B cell (primary cell): ENCODE measurements at regions not wholly inside any gene's neighbourhood (a gene's known extent, or its start where the extent isn't known, plus 50 kb on each side); places are given as distances from the start of the nearest gene placed in this dataset.

Experiments used
- ATAC-seq: fragments of 200-7000 bp; cut with Tn5 transposase; one replicate; pipeline ENCODE4 v1.10.0; 2021; ENCODE audit warnings: low read depth, mild to moderate bottlenecking, moderate number of reproducible peaks, moderate library complexity
- CTCF ChIA-PET: fragments of 350-600 bp; sonication (Branson Sonifier 250); formaldehyde crosslinking; loops from one replicate; lab custom pipeline; 2021; ENCODE audit warnings: antibody characterized with exemption, inconsistent platforms; lab: Charles Lee
- POLR2A ChIA-PET: fragments of 350-600 bp; sonication (Branson Sonifier 250); formaldehyde crosslinking; loops from one replicate; lab custom pipeline; 2021; ENCODE audit warnings: antibody characterized with exemption; lab: Charles Lee
- DNase-seq: peaks from one replicate; pipeline ENCODE4 v3.0.0; 2013
- H2AFZ ChIP-seq: 2 replicates; pipeline ENCODE4 v1.6.1; 2012; ENCODE audit warnings: mild to moderate bottlenecking, low read depth, low read length; ENCODE audit not compliant: insufficient read depth, poor library complexity, severe bottlenecking
- H3K27ac ChIP-seq, 2 donors: 1 replicate in 1 of 2; 2 replicates in 1 of 2; pipeline ENCODE4 v1.5.1; 2012 to 2013; ENCODE audit warnings: low read length in 2 of 2, mild to moderate bottlenecking in 2 of 2, moderate library complexity in 1 of 2
- H3K27me3 ChIP-seq, 4 experiments: fragments of 200-600 bp in 1 of 4; sonication (generic) in 1 of 4; replicated peaks in 1 of 4; 1 replicate in 2 of 4; 2 replicates in 2 of 4; pipeline versions ENCODE4 v1.6.1 to v1.7.0; 2013 to 2016; ENCODE audit warnings: low read length in 3 of 4, mild to moderate bottlenecking in 2 of 4, mixed read lengths in 1 of 4, moderate library complexity in 1 of 4; ENCODE audit not compliant: insufficient read depth in 4 of 4, control insufficient read depth in 3 of 4; ENCODE audit errors: control extremely low read depth in 1 of 4
- H3K36me3 ChIP-seq, 2 experiments: replicated peaks in 1 of 2; 1 replicate in 1 of 2; 2 replicates in 1 of 2; pipeline versions ENCODE4 v1.6.1 to v1.7.1; 2013; ENCODE audit warnings: low read length in 1 of 2; ENCODE audit not compliant: insufficient read depth in 2 of 2, control insufficient read depth in 1 of 2; ENCODE audit errors: control extremely low read depth in 1 of 2, extremely low read depth in 1 of 2
- H3K4me1 ChIP-seq, 2 donors: fragments of 200-600 bp in 1 of 2; sonication (generic) in 1 of 2; 1 replicate in 1 of 2; 2 replicates in 1 of 2; pipeline versions ENCODE4 v1.5.1 to v1.6.1; 2013 to 2017; ENCODE audit warnings: low read length in 2 of 2; ENCODE audit not compliant: control insufficient read depth in 2 of 2, insufficient read depth in 2 of 2
- H3K4me2 ChIP-seq: replicated peaks from 2 replicates; pipeline ENCODE3; 2012; ENCODE audit warnings: mild to moderate bottlenecking, low read depth, low read length; ENCODE audit not compliant: poor library complexity, severe bottlenecking
- H3K4me3 ChIP-seq, 5 experiments: fragments of 200-600 bp in 1 of 5; sonication (generic) in 1 of 5; 1 replicate in 3 of 5; 2 replicates in 2 of 5; pipeline versions ENCODE4 v1.5.1 to v1.7.0; 2011 to 2016; ENCODE audit warnings: low read length in 4 of 5, mild to moderate bottlenecking in 4 of 5, low read depth in 2 of 5, control low read depth in 1 of 5, moderate library complexity in 1 of 5; ENCODE audit not compliant: insufficient read depth in 1 of 5; ENCODE audit errors: control extremely low read depth in 1 of 5, extremely low read depth in 1 of 5
- H3K79me2 ChIP-seq: fragments of 200-600 bp; sonication (generic); one replicate; pipeline ENCODE4 v1.6.0; 2016; ENCODE audit warnings: low read length; ENCODE audit not compliant: control insufficient read depth, insufficient read depth
- H3K9ac ChIP-seq: fragments of 200-600 bp; sonication (generic); 2 replicates; pipeline ENCODE4 v1.6.1; 2017; ENCODE audit warnings: mild to moderate bottlenecking, low read length, moderate library complexity
- H3K9me3 ChIP-seq, 3 donors: one replicate each; pipeline versions ENCODE4 v1.6.1 to v1.7.1; 2013; ENCODE audit warnings: low read length in 2 of 3; ENCODE audit not compliant: control insufficient read depth in 2 of 3, insufficient read depth in 1 of 3; ENCODE audit errors: control extremely low read depth in 1 of 3
- H4K20me1 ChIP-seq: 2 replicates; pipeline ENCODE4 v1.6.0; 2012; ENCODE audit warnings: mild to moderate bottlenecking, low read length; ENCODE audit not compliant: insufficient read depth, control insufficient read depth, poor library complexity, severe bottlenecking
- H3K27ac Mint-ChIP-seq: one replicate; pipeline ENCODE4 v1.8.0; 2021; ENCODE audit warnings: mixed read lengths
- H3K27me3 Mint-ChIP-seq: one replicate; pipeline ENCODE4 v1.8.0; 2021; ENCODE audit warnings: mixed read lengths
- H3K4me1 Mint-ChIP-seq: one replicate; pipeline ENCODE4 v1.8.0; 2021; ENCODE audit warnings: mixed read lengths
- H3K4me3 Mint-ChIP-seq: one replicate; pipeline ENCODE4 v1.8.0; 2021; ENCODE audit warnings: mixed read lengths
- H3K9me3 Mint-ChIP-seq: one replicate; pipeline ENCODE4 v1.8.0; 2022; ENCODE audit warnings: mixed read lengths; ENCODE audit not compliant: insufficient read depth
- CTCF ChIP-seq: fragments of 200-600 bp; IDR thresholded peaks from one replicate; pipeline ENCODE4 v1.8.0; 2022; ENCODE audit warnings: antibody characterized with exemption, mild to moderate bottlenecking
- EZH2 ChIP-seq: IDR thresholded peaks from 2 replicates; pipeline ENCODE4 v1.6.1; 2012; ENCODE audit warnings: borderline replicate concordance, low read depth, mild to moderate bottlenecking, moderate library complexity, low read length; ENCODE audit not compliant: insufficient read depth, poor library complexity, severe bottlenecking
- WGBS: methylation state at CpG from one replicate; pipeline ENCODE4 v1.1.5; 2013; ENCODE audit warnings: missing lambda C conversion rate; ENCODE audit not compliant: insufficient coverage; 5-methylcytosine and 5-hydroxymethylcytosine counted together
- intact Hi-C: fragments of 100-400 bp; cut with micrococcal nuclease; formaldehyde crosslinking; loops from one replicate; pipeline ENCODE4 v1.10.0; 2022

- peak overlapping the region; percentile 39 for H3K27ac Mint-ChIP-seq
- Histone ChIP-seq H3K9me3 (peaks cover 0 to 10% (median 7%) of the 10 kb centered on the region in 3 donors), H3K4me1 (peaks cover 17 to 22% of the 10 kb centered on the region in 2 donors), H3K4me3 (no peak overlapping the region), H3K4me2 (no peak overlapping the region), H2AFZ (no peak overlapping the region), H4K20me1 (no peaks in the 10 kb centered on the region), H3K9ac (no peak overlapping the region), H3K27ac (no peak overlapping the region), H3K27me3 (no peaks in the 10 kb centered on the region), H3K36me3 (no peaks in the 10 kb centered on the region), H3K79me2 (no peaks in the 10 kb centered on the region)
- peaks cover 25% of the 10 kb centered on the region for H3K4me1 Mint-ChIP-seq
- TF ChIP-seq CTCF, result no peak
- TF ChIP-seq EZH2, result no peak
- intact Hi-C loops, result no loop called here
- H3K4me3 Mint-ChIP-seq, result no peak overlapping the region
- no peak for DNase-seq
- no peaks in the 10 kb centered on the region for H3K9me3 Mint-ChIP-seq
- no peak for ATAC-seq
- WGBS, result 100% methylated on average over 1 of the region's 2 CpGs
- CTCF ChIA-PET, result no interaction called here
- no peaks in the 10 kb centered on the region for H3K27me3 Mint-ChIP-seq
- POLR2A ChIA-PET, result no interaction called here
Observed at GRCh38 chr6:14353798-14354197, 236.2 kb downstream of the CD83 start.

- H3K4me2 ChIP-seq, result no peak overlapping the region
- H3K4me1 Mint-ChIP-seq, result peaks cover 25% of the 10 kb centered on the region
Observed at GRCh38 chr6:14354919-14355572, 237.5 kb downstream of the CD83 start.

More at GRCh38 chr6:14354919-14355572, 237.5 kb downstream of the CD83 start:
- no peak for DNase-seq
- Histone ChIP-seq H3K9me3 (peaks cover 0 to 10% (median 7%) of the 10 kb centered on the region in 3 donors), H4K20me1 (no peaks in the 10 kb centered on the region), H3K79me2 (no peaks in the 10 kb centered on the region), H3K4me1 (peaks cover 15 to 17% of the 10 kb centered on the region in 2 donors), H3K9ac (no peak overlapping the region), H2AFZ (no peak overlapping the region), H3K36me3 (no peaks in the 10 kb centered on the region), H3K4me3 (no peak overlapping the region), H3K27me3 (no peaks in the 10 kb centered on the region), H3K27ac (no peak overlapping the region)
- WGBS, result 8% methylated on average over 2 of the region's 5 CpGs
- Mint-ChIP-seq H3K9me3 (no peaks in the 10 kb centered on the region), H3K4me3 (no peak overlapping the region), H3K27ac (no peak overlapping the region), H3K27me3 (no peaks in the 10 kb centered on the region)
- intact Hi-C loops, result no loop called here
- ATAC-seq, result no peak
- TF ChIP-seq CTCF (no peak), EZH2 (no peak)
- ChIA-PET CTCF (no interaction called here), POLR2A (no interaction called here)
